GM19023 (cell line): ENCODE measurements at regions not wholly inside any gene's neighbourhood (a gene's known extent, or its start where the extent isn't known, plus 50 kb on each side); places are given as distances from the start of the nearest gene placed in this dataset.

Source experiments
- ATAC-seq: cut with Tn5 transposase; IDR thresholded peaks from one replicate; pipeline ENCODE4 v1.9.1; 2021; ENCODE audit warnings: mild to moderate bottlenecking, moderate library complexity; ENCODE audit not compliant: unreplicated experiment

DNA sequence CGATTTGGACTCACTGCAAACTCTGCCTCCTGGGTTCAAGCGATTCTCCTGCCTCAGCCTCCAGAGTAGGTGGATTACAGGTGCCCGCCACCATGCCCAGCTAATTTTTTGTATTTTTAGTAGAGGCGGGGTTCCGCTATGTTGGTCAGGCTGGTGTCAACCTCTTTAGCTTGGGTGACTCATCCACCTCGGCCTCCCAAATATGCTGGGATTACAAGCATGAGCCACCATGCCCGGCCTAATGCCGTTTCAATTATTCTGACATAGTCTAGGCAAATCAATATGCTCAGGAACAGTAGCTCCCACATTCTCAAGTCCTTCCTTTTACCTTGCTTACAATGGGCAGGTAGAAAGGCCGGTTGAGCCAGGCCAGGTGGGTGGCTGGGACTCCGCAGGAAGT, 82.0 kb upstream of the EEA1 start:
- no peak for ATAC-seq

DNA sequence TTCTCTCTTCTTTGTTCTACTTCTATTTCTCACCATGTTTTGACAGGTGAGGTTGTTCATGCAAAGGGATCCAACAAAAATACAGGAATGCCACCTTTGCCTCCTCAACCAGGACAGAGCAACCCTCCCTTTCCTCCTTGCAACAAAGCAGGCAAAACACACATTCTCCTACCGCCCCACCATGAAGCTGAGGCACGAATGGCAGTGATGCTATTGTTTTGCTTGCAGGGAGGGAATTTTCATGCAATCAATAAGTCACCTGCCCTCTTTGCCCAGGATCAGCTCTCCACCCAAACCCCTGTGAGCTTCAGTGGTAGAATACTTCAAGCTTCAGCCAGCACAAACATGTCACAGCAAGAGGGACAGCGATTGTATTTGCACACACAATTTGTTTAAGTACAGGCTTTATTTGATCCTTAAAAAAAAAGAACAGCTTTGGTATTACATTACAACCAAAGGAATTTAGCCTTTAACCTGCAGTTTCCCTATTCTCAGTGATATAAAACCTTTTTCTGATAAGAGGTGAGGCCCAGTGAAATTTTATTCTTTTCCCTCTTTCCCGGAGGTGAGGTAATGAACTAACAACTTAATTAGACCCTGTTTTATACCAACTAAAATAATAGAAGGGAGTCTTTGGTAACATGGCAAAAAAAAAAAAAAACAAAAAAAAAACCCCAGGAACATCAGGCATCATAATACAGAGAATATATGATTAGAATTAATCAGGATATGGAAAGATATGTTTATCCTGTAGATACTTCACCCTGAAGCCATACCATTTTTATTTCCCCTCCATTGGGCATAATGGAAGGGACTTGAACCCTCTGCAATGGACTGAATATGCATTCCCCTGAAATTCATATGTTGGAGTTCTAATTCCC, 87.0 kb upstream of the EEA1 start:
- ATAC-seq = no peak

DNA sequence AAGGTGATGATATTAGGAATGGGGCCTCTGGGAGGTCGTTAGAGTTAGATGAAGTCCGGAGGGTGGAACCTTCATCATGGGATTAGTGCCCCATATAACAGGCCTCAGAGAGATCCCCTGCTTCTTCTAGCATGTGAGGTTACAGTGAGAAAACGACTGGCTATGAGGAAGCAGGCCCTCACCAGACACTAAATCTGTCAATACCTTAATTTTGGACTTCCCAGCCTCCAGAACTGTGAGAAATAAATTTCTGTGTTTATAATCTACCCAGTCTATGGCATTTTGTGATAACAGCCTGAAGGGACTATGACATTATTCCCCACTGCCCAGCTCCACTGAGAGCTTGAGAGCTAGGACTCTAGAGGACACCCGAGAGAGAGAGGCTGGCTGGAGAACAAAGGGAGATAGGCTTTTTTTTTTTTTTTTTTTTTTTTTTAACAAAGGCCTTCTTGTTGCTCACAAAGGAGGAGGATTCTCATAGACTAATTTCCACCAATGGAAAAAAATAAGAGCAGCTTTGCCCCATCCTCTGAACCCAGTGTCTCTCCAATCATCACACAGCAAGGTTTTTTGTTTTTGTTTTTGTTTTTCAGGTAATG, 87.8 kb upstream of the EEA1 start:
- ATAC-seq = no peak

DNA sequence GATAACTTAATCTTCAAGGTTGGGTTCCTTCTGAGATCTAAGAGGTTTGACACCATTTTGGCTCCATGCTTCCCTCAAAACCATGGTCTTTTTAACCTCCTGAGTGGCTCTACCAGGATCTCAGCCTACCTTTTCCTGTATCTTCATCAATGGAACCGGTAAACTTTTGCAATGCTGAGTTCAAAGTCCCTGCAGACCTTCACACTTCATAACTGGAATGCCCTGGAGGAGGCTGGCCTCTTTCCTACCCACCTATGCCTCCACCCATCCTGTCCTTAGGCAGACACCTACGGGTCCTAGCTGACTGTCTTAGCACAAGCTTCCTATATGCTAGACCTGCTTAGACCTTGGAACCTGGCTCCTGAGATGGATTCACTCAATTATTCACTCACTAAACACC, 89.5 kb upstream of the EEA1 start:
- ATAC-seq = no peak

DNA sequence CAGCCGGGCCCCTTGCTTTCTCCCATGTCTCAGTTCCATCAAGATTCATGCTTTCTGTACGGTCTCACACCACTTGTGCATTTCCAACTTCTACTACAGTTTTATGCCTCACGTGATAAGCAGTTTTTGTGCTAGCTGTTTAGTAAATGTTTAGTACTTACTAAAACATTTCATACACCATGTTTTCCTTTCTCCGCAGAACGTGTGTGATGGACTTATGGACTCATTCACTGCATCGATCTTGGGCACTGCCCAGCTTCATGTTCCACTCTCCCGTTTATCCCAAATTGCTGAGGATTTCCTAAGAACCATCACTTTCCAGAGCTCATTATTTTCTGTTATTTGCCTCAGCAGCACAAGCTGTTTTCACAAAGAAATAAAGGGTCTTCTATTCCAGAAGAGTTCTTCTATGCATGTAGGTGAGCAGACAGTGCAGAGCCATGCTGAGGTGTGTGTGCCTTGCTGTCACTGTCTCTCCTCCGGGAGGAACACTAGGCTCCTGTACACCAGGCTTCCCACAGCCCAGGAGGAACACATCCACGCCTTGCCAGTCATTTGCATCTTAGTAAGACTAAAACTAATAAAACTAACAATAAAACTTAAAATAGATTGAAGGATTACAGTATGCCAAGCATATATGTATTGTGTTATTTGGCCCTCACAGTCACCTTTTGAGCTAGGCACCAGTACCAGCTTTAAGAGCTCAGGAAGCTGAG, 90.3 kb upstream of the EEA1 start:
- no peak for ATAC-seq

DNA sequence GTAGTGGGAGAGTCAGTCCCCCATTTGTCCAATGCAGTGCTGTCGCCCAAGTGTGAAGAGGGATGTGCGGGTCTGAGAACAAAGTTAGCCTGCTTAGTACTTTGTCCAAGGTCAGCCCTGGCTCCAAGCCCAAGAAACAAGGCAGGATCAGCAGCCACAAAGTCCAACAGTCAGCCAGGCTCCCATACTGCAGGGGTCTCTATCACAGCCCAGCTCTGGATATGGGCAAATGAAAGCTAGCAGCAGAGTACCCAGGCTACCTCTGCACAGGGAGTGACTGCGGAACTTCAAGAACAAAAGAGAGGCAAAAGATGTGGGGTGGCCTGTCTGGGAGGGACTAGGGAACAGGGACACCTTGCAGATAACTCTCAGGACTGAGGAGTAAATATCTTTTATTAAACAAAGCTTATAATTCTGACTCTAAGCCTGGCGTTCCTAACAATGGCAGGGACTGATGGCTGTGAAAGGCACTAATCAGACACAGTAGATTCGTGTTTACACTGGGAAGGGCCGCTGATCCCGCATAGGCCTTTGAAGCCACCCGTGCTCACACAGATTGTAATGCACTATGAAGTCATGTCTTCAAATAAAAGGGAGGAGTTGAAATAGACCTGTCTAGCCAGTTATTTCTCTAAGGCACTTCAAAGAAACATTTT, 91.0 kb upstream of the EEA1 start:
- no peak for ATAC-seq

DNA sequence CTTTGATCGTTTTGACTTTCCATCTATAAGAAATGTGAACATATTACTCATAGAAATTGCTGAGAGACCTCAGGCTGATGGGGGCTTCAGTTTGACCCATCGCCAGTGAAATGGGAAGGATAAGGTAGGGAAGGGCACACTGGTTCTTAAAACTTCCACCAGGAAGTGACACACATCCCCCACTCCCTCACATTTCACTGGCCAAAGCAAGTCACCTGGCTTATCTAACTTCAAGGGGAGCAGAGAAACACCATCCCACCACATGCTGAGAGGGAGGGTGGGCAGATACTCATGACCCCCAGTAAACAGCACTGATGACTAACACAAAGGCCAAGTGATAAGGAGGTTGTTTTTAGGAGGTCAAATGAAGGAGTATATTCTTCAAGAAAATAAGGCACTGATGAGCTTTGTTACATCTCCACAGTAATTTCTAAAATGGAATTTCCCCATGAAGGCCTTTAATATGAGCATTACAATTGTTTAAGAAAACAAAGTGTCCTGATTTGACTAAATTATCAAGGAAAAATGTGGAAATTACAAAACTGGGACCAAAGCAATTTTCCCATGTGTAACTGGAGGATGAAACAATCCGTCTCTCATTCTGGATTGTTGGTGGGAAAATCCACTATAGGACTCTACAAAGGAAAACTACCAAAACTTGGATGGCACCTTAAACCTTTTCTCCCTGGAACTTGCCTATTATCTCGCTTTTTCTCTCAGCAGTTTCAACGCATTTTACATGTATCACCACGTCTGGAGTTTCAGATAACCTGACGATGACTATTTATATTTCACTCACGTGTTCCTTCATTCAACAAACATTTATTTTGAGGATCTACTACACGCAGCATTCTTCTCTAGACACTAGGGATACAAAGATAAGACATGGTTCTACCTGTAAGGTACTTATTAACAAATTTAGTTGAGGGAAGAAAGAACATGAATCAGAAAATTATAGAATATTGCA, 91.8 kb upstream of the EEA1 start:
- no peak for ATAC-seq

DNA sequence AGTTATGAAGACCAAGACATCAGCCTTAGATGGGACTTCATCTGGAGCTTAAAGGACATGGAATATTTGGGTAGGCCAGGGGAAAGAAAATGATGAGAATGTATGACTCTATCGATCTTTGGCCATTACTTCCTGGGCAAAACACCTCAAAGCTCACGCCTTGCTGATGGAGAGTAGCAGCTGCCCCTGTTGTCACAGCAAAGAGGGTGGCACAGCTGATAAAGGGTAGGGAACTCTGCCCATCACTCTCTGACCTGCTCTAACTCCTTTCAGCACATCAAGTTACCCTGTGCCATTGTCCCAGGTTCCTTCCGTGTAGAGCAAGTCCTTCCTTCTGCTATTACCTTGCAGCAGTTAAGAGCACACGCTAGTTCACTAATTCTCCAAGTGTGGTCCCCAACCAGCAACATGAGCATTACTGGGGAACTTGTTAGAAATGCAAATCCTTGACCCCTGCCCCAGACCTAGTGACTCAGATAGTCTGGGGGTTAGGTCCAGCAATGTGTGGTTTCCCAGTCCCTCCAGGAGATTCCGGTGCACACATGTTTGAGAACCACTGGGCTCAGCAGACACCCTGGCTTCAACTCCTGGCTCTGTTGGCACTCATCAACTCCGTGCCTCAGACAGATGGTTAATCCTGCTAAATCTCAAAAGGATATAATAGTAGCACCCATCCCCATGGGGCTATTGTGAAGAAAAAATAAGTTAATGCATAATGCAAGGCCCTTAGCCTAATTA, 93.7 kb upstream of the EEA1 start:
- no peak for ATAC-seq

DNA sequence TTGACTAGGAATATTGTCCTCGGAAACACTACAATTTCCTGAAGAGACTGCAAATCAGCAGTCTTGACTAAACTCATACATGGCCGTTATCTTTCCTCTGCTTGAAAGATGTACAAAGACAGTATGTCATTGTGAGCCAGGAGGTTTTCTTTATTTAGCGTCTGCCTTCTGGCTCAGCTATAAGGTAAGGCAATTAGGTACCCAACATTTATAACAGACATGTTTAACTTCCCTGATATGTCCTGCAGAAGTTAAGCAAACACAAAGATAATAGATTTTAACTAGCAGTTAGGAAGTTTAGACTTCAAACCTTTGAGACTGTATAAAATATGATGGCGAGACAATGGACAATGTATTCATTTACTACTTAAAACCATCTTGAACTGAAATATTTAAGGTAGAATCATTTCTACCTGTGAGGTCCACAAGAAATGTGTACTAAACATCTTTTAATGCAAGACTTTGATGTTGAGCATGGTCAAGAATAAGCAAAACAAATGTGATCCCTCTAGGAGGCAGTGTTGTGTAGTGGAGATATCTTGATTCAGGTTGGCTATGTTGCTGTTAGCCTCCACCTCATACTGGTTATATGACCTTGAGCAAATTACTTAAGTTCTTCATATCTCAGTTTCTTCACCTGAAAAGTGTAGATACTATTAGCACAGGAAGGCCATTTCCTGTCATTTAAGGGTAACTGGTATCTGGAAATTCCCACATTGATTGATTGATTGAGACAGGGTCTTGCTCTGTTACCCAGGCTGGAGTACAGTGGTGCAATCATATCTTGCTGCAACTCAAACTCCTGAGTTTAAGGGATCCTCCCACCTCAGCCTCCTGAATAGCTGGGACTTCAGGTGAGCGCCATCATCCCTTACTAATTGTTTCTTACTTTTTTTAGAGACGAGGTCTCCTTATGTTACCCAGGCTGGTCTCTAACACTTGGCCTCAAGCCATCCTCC, 96.3 kb upstream of the EEA1 start:
- peak; percentile 71 for ATAC-seq

DNA sequence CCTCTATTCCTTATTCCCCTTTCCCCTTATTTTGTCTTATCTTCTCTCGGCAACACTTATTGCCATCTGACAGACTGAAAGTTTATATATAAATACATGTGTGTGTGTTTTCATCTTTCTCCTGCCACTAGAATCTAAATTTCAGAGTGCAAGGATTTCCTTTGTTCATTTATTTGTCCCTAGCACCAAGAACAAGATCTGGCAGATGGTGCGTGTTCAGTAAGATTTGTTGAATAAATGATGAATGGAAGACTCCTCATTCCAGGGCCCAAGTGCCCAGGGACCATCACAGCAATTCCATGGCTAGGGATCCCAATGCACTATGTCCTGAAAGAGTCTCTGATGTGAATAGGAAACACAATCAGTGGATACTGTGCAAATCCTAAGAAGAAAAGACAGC, 97.9 kb upstream of the EEA1 start:
- ATAC-seq = no peak

DNA sequence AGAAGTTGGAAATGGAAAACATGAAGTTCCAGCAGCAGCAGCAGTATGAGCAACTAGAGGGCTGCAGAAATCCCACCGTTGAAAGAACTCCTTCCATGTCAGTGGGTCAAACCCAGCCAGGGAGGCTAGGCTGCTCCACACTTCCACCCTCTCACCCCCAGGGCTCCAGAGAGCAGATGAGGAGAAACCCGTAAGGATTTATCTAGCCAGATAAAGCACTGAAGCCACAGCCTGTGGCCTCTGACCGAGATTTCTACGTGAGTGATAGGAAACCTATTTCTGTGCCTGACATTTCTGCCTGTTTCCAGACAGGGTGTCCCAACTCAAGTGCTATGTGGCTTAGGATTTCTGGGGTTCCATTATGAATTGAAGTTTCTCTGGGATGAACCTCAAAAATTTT, 100.0 kb upstream of the EEA1 start:
- ATAC-seq = no peak

DNA sequence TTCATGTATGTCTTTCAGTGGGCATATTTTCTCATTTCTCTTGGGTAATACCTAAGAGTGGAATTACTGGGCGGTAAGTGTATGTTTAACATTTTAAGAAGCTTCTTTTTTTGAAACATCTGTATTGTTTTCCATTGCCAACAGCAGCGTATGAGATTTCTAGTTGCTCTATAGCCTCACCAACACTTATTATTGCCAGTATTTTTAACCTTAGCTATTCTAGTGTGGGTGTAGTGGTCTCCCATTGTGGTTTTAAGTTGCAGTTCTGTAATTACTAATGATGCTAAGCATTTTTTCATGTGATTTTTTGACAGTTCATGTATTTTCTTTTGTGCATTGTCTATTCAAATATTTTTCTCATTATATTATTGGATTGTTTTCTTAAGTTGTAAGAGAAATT, 101.9 kb upstream of the EEA1 start:
- ATAC-seq = no peak

DNA sequence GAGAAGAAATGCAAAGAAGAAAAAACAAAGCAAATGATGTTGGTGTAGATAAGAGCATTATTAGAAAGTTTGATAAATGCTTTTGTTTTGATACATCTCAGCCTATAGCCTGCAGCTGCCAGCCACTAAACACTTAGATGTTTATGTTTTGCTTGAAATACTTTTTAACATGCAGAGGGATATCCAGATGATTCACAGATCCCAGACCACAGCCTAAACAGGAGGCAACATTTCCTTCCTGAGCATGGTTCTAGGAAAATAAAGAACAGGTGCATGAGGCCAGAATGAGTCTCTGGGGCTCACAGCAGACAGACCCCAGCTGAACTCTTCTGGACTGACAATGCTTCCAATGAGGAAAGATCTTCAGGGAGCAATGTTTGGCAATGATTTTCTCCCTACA, 103.7 kb upstream of the EEA1 start:
- no peak for ATAC-seq

DNA sequence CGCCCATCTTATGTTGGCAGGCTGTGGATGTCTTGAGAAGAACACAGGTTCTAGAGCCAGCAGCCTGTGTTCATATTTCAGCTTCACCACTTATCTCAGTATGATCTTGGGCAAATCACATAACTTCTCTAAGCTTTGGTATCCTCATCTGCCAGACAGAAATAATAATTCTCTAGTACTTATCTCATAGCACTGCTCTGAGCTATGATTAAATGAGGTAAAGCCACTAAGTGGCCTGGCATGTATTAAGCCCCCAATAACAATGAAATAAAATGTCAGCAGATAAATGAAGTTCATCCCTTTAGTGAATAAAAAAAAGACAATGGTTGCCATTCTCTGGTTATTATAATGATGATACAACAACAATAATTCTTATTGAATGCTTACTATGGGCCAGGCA, 104.9 kb upstream of the EEA1 start:
- no peak for ATAC-seq

DNA sequence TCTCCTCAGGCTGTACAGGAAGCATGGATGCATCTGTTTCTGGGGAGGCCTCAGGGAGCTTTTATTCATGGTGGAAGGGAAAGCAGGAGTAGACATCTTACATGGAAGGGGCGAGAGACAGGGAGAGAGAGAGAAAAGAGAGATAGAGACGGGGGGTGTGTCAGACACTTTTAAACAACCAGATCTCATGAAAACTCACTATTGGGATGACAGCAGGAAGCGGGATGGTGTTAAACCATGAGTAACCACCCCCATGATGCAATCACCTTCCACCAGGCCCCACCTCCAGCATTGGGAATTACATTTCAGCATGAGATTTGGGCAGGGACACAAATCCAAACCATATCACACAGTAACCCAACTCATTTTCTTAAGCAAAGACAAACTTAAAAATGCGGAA, 110.0 kb upstream of the EEA1 start:
- ATAC-seq = no peak

DNA sequence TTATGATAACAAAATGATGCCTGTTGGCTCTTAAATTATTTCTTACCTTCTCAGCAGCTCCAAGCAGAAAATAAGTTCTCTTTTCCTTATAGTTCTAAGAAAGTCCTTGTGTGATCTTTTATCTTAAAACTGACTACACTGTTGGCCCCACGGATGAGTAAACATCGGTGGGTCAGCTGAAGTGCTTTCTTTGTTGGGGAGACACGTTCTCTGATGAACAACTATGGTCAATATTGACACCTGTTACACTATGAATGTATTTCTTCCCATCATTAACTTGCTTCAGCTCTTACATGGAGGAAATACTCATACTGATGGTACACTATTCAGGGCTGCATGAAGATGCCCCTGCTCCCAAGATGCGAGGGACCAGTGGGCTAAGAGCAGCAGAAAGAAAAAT, 110.8 kb upstream of the EEA1 start:
- no peak for ATAC-seq

DNA sequence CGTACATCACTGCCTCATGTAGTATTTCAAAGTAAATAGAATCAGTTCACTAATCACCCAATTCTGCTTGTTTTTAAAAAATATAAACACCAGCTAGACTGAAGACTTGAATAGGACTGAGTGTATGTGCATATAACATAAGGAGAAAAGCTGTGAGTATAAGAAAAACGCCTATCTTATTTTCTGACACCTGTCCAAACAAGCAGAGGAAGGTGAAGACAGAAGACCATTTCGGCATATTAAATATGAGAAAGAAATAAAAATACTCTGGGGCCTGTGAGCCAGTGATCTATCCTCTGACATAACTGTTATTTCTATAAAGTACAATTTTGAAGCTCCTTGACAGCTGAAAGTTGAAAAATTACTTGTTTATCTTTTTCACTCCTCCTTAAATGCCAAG, 111.3 kb upstream of the EEA1 start:
- no peak for ATAC-seq

DNA sequence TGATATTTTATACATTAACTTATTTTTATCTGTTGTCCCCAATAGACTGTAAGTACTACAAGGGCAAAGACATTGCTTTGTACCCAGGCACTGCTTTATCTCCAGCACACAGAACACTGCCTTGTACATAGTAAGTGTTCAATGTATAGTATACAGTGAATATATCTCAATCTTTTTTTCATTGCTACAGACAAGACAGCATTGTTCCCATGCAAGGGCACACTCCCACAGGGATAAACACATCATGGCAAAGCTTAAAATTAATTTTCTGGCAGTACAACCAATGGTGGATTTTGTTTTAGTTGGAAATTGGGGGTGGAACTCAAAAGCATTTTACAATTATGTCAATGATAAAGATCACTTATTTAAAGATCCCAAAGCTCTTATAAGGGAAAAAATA, 112.3 kb upstream of the EEA1 start:
- ATAC-seq = no peak

DNA sequence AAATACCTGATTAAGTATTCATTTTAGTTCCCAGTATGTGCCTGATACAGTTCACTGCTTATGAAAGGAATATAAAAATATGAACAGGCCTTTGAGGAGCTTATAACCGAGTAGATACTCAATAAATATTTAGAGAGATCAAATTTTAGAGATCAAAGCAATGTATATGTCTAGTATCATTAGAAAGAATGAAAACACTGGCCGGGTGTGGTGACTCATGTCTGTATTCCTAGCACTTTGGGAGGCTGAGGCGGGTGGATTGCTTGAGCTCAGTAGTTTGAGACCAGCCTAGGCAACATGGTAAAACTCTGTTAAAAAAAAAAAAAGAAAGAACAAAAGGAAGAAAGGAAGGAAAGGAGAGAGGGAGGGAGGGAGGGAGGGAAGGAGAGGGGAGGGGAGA, 113.2 kb upstream of the EEA1 start:
- no peak for ATAC-seq
